Stimulated activated CD8-positive, alpha-beta memory T cell treated with anti-CD3 and anti-CD28 coated beads, Interleukin-2, amount 100 ng/mL, for 1 hour (primary cell): ENCODE measurements at regions not wholly inside any gene's neighbourhood (a gene's known extent, or its start where the extent isn't known, plus 50 kb on each side); places are given as distances from the start of the nearest gene placed in this dataset.
A peak's percentile ranks its signal among the peaks of the same experiment; 100 is the strongest.

Experiments
- DNase-seq, 2 donors: peaks; one replicate each; pipeline ENCODE4 v3.0.0-alpha.2; 2020; ENCODE audit warnings: low read depth in 2 of 2

DNA sequence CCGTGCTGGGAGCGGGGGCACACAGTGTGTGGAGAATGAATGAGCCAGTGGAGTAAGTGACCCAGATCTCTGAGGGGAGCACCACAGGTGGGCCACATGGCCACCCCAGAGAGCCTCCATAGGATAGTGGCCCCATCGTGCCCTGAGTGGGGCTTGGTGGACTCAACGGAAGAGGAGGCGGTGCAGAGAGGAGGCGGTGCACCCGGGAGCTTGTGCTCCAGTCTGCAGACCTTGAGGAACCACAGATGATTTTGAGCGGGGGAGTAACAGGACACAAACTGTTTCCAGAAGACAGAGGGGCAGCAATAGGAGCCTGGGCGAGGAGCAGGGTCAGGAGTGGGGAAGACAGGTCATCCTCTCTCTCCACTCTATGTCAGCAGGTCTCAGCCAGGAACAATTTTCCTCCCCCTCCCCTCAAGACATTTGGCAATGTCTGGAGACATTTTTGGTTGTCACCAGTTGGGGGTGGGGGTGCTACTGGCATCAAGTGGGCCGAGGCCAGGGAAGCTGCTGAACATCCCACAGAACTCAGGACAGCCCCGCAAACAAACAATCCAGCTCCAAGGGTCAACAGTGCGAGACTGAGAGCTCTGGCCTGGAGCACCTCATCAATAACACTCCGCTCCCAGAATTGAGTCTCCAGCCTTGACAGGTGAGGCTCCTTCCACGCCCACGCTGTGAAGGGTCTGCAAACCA lies 182.2 kb downstream of the USP12 start:
- no peak for DNase-seq

DNA sequence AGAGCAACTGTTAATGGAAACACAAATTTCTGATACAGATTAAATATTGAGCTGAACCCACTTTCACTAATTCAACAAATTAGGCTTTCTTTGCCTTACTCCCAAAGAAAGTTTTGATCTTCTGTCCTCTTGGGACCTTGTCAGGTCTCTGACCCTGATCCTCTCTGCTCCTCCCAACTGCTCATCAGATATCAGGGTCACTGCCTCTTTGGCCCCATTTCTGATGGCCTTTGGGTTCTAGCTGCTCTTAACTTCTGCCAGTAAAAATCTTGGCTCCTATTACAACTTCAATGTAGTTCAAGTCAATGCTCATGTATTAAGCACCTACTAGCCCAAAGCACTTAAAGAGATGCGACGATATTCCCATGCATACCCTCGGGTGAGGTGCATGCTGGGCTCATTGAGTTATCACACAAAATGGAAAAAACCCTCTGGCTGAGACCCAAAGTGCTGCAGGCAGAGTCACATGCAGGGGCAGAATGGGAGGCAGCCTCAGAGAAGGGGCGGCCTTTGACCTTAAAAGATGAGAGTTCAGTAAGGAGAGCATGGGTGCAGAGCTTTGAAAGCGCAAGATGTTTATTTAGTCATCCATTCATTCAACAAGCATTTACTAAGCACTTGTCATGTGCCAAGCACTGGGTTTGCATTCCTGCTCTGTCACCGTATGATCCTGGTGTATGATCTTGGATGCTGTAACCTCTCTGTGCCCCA lies 183.4 kb downstream of the USP12 start:
- no peak for DNase-seq

DNA sequence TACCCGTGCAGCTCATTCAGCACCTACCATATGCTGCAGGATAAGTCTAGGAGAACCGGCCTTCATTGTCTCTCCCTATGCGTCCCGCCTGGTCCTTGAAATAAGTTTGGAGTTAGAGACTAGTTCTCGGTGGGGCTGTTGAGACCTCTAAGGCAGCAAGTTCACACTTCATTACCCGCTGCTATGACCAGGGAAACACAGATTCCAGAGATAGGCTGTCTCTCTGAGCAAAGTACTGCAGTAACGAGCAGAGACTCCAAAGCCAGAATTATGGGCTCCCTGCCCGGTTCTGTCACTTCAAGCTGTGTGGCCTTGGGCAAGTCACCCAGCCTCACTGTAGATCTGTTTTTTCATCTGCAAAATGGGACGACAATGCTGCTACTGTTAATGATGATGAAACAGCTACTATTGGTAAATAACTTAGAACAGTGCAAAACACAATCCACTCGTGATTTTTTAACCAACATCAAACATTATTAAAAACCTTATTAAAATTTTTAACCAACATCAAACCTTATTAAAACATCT lies 184.1 kb downstream of the USP12 start:
- DNase-seq, result no peak

GRCh38 chr13:26985285-26985878 lies 186.2 kb downstream of the USP12 start:
- peak; percentile 31 to 48 for DNase-seq

DNA sequence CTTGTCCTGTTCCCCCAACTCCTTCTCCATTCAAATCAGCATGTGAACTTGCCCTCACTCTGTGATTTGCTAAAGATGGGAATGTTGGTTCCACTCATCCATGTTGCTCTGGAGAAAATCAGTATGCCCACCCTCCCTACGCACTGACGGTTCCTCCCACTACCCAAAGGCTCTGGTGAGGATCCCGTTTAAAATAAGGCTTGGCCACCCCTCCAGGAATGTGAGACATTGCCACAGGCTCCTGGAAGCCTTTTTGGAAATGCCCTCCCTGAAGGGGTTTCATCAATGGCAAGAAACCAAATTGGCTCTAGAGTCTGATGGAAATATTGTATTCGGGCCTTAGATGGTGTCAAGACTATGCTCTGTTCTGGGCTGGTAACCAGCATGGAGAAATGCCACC lies 187.3 kb downstream of the USP12 start:
- DNase-seq, result no peak

DNA sequence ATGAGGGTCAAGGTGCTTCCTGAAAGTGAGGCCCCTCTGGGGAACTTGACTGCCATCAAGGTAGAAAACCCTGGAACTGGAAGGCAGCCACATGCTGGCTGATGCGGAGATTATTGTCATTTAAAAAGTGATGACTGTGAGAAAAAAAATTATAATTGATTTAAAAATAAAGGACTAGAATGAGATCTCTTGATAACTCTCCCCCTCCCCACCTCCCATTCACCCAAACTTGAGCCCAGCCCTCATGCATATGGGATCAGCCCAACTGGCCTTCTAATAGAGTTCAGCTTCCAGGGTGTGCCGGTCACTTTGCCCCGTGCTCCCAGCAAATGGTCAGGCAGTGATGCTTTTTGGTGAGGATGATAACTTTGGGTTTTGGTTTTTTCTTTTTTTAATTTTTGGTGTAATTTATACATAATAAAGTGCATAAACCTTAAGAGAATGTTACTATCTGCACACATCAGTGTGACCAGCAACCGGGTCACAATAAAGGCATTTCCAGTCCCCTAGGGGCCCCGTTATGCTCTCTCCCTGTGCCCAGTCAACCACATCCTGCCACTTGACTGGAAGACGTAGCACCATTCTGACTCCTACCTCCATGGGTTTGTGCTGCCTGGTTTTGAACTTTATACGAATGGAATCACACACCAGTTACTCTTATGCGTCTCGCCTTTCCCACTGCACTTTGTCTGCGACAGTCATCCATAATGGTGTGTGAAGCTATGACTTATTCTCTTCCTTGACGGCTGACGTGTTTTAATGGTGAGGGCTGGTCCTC lies 187.9 kb downstream of the USP12 start:
- DNase-seq, result no peak

GRCh38 chr13:26980099-26981031 lies 191.2 kb downstream of the USP12 start:
- DNase-seq, result no peak

- DNase-seq, result no peak
These were observed 192.3 kb downstream of the USP12 start for GRCh38 chr13:26979334-26979733.

DNA sequence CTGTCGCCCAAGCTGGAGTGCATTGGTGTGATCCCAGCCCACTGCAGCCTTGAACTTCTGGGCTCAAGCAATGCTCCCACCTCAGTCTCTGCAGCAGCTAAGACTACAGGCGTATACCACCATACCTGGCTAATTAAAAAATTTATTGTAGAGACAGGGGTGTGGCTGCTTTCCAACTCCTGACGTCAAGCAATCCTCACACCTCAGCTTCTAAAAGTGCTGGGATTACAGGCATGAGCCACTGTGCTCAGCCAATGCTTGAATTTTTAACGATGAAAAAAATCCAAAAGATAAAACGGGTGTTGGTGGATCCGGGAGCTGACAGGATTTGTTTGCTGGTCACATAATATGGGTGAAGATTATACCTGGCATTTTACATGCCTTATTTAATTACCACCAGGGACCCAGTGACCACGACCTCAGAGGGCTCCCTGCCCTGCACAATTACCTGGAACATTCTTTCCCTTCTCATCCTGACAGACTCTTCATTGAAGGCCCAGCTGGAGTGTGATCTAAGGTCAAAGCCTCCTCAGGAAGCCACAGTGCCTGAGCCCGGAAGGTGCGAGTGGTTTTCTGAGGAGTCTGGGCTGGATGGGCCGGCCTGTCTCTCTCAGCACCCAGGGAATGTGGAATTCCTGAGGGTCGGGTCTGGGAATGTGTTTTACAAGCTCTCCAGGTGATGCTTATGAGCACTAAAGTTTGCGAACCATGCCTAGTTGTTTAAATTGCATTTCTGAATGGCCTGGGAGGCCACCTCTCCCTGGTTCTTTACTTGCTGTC lies 193.3 kb downstream of the USP12 start:
- no peak for DNase-seq

DNA sequence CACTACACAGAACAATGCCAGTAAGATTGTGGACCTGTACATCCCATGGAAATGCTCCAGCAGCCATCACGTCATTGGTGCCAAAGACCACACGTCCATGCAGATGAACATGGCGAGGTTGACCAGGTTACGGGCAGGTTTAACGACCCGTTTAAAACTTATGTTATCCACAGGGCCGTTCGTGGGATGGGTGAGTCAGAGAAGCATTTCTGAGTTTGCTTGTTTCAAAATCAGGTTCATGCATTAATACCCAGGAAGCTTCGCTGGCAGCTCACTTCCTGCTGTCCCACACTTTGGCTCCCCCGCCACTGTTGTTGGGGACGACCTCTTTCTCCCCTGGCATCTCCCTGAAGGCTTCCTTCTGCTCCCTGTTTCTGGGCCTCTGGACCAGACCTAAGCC lies 194.1 kb downstream of the USP12 start:
- DNase-seq, result no peak

GRCh38 chr13:26976313-26976712 lies 195.3 kb downstream of the USP12 start:
- no peak for DNase-seq

DNA sequence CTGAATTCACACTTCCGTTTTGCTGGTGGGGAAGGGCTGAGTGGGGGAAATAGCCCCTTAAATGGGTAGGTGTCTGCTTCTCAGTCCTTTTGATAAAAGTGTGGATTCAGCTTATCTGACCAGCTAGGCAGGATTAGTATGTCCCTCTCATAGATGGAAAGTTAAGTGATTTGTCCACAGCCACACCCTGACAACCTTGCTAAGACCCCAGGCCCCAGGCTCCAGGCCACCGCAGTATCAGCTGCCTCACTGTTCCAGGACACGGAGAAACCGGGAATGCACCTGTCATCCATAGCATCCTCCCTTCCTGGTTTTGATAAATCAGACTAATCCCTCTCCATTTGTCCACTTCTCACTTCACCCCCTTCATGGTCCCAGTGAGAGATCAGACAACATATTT lies 197.7 kb downstream of the USP12 start:
- DNase-seq, result no peak

DNA sequence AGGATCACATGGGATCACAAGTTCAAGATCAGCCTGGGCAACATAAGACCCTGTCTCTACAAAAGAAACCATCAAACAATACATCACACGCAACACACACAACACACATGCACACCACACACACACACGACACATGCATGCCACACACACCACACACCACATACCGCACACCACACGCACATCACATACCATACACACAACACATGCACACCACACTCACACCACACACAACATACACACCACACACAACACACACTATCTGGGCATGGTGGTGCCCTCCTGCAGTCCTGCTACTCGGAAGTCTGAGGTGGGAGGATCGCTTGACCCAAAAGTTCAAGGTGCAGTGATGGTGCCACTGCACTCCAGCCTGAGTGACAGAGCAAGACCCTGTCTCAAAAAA lies 198.3 kb downstream of the USP12 start:
- DNase-seq, result no peak

DNA sequence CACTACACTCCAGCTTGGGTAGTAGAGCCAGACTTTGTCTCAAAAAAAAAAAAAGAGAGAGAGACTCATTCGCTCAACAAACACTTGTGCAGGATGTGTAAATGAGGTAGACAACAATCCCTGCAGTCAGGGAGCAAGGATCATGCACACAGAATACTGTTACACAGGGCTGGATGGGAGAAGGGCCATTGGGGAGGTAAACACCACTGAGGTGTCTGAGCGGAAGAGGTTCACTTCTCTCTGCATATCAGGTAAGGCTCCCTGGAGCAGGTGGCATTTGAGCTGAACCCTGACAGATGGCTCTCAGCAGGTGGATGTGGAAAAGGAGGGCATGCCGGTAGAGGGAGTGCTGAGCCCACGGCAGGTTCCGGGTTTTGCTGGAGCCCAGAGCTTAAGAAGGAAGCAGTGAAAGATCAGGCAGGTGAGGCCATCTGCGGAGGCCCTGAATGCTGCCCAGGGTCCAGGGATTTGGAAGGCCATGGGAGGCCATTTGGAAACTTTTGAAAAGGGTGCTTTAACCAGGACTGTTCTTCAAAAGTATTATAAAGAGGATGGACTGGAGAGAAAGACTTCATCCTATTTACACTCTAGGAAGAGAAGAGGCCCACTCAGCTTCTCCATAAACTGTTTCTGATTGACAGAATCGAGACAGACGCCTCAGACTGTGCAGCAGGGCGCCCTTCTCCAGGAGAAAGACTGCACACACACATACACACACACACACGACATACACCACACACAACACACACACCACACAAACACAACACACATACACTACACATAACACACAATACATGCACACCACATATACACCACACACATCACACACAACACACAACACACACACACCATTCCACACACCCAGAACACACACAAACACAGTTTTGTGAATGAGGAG lies 199.4 kb downstream of the USP12 start:
- no peak for DNase-seq

DNA sequence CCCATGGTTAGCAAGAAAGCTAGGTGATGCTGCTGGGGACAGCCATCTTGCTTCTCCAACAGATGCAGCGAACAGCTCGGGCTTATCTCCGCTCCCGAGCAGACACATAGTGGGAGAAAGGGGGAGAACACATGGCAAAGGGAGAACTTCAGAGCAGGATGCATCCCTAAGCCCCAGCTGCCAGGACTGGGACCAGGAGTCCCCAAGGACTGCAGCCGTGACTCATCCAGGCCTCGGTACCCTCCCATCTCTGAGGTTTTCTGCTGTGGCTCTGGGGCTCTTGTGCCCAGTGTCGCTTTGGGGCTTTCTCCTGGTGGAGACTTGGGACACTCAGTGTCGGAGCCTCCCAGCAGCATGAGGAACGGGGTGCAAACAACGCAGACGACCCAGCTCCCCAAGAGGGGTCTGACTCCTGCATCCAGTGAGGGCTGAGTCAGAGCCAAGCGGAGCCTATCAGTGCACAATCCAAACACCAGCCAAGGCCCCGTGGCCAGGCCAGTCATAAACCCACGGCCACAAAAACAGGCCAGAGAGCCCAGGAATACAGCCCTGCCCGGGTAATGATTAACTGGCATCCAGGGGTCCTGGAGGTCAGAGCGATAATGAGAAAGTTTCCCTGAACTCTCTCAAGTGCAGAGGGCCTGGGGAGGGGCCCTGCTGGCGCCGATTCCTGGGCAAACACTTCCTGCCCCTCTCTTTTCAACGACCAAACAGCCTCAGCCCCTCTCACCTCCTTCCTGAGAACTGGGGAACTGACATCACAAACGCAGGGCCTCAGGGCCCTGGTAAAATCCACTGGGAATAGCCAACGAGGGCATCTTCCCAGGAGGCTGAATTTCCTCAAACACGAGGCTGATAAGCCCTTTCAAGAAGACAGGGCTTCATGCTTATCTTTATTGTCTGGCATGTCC lies 202.9 kb downstream of the USP12 start:
- no peak for DNase-seq

- DNase-seq, result no peak
These were observed 204.2 kb downstream of the USP12 start for GRCh38 chr13:26967119-26968038.

GRCh38 chr13:26966701-26967080 lies 204.9 kb downstream of the USP12 start:
- no peak for DNase-seq
